ENCODE measurements at regions not wholly inside any gene's neighbourhood (a gene's known extent, or its start where the extent isn't known, plus 50 kb on each side); places are given as distances from the start of the nearest gene placed in this dataset.
"Not testable (repeated sequence)": the region's sequence is repeated elsewhere in the genome, so short reads cannot be mapped to it uniquely, and the experiment has no call there.

DNA sequence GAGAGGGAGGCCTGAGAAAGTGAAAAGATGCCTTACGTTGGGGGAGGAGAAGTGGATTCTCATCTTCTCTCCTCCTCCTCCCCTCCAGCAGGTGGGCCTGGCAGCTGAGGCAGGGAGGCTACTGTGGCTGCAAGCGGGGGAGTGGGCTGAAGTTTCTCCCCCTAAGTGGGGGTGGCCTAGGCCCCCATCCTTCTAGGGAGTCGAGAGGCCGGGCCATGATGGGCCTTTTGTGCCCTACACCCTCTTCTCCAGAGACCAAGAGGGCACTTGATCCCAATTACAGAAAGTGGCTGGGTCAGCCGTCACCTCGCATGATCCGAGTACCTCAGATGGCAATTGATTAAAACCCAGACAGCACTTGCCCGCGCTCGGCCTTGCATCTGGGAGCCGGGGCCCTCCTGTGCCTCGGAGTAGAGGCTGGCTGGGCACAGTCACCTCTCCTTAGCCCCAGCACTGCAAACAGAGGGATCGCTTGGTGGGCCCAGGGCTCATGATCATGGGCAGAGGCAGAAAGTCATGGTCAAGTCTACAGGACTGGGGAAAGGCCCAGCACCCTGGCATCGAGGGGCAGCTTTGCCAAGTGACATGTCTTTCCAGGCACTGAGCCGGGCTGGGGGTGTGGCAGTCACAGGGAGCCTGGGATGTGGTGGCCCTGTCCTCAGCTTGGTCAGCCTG, 78.3 kb downstream of the IRX5 start:
- Mint-ChIP-seq H3K4me1 (no peaks in the 10 kb centered on the region), H3K4me3 (no peak overlapping the region)

DNA sequence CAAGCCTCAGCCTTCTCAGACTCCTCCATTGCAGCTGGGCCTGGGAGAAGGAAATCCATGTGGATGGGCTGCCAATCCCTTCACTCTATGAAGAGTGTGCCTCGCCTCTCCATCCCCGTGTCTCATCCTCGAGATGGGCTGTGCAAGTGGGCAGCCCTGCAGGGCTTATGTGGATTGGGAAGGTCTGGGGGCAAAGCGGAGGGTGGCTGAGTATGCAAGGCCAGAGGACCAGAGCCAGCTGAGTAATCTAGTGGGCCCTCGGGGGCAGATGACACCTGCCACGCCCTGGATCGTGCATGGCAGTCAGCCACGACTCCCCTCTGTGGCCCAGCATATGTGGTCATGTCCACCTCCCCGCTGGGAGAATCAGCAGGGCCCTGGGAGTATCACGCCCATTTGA, 78.9 kb downstream of the IRX5 start:
- Mint-ChIP-seq H3K27me3 (peaks cover 1% of the 10 kb centered on the region), H3K4me1 (no peaks in the 10 kb centered on the region), H3K9me3 (peaks cover 0 to 4% (median 0%) of the 10 kb centered on the region in 3 donors), H3K27ac (no peak overlapping the region), H3K36me3 (no peaks in the 10 kb centered on the region), H3K4me3 (no peak overlapping the region)

More for the DNA sequence above, 78.3 kb downstream of the IRX5 start:
- peaks cover 0 to 4% (median 0%) of the 10 kb centered on the region in 3 donors for H3K9me3 Mint-ChIP-seq
- peaks cover 1% of the 10 kb centered on the region for H3K27me3 Mint-ChIP-seq
- no peaks in the 10 kb centered on the region for H3K36me3 Mint-ChIP-seq
- H3K27ac Mint-ChIP-seq = no peak overlapping the region

DNA sequence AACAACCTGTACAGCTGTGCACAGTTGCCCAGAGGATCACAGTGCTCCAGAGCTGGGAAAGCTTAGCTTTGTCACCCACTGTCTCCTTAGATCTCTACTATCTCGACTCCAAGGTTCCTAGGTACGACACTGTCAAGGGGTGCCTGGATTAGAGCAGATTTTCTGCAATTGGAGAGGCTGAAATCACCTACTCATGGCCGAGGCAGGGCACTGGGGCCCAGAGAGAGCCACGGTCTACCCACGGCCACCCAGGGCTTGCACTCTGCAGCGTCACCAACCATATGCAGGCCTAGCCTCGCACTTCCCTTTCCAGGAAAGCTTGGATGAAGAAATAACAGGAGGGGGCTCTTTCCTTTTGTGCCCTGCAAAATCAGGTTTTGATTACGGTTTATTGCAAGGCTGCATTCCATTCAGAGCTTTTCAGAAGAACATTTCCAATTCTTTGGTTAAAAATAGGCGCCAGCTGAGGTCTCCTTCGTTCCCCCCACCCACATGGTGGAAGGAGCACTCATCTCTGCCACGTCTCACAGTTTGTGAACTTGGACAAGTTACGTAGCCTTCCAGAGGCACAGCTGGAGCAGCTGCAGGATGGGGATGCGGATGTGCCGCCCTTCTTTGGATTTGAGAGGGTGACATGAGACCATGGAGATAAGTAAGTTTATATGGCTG, 80.0 kb downstream of the IRX5 start:
- H3K9me3 Mint-ChIP-seq = peaks cover 0 to 2% (median 0%) of the 10 kb centered on the region in 3 donors
- no peaks in the 10 kb centered on the region for H3K36me3 Mint-ChIP-seq
- no peak overlapping the region for H3K4me3 Mint-ChIP-seq
- H3K27me3 Mint-ChIP-seq = peaks cover 1% of the 10 kb centered on the region
- no peak overlapping the region for H3K27ac Mint-ChIP-seq
- H3K4me1 Mint-ChIP-seq = no peaks in the 10 kb centered on the region

DNA sequence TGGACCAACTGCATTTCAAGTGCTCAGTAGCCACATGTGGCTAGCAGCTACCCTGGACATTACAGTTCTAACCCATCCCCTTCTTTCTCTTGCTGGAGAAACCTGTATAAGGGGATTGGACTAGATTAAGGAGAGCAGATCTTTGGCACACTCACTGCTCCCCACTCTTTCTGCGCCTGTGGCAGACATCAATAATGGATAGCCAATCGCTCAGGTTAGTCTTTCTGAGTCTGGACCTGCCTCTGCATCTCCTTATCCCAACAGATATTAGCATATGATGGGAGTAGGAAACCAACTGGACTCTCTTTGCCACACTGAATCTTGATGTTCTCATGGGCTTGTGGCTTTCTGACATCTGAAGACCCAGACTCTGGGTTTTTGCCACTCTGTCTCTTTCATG, 81.7 kb downstream of the IRX5 start:
- peaks cover 0 to 2% (median 0%) of the 10 kb centered on the region in 3 donors for H3K9me3 Mint-ChIP-seq
- no peak overlapping the region for H3K4me3 Mint-ChIP-seq
- H3K4me1 Mint-ChIP-seq = no peaks in the 10 kb centered on the region
- no peak overlapping the region for H3K27ac Mint-ChIP-seq
- H3K27me3 Mint-ChIP-seq = peaks cover 1% of the 10 kb centered on the region
- H3K36me3 Mint-ChIP-seq = no peaks in the 10 kb centered on the region

DNA sequence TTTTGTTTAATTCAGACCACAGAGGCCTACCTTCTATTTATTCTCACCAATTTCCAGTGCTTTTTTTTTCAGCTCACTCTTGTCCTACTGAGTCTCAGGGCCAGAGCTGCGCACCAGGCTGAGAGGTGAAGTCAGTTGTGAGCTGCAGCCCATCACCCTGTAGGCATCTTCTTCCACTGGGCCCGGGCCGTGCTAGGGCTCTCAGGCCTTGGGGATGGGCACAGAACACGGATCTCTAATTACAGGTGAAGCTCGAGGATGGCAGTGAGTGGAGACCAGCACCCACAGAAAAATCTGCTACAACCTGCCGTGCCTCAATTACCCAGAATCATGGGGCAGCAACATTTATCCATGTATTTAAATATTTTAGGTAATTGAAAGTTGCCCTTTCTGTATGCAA, 82.1 kb downstream of the IRX5 start:
- Mint-ChIP-seq H3K27ac (no peak overlapping the region), H3K27me3 (peaks cover 1% of the 10 kb centered on the region), H3K4me1 (no peaks in the 10 kb centered on the region), H3K4me3 (no peak overlapping the region), H3K36me3 (no peaks in the 10 kb centered on the region), H3K9me3 (peaks cover 0 to 2% (median 0%) of the 10 kb centered on the region in 3 donors)

DNA sequence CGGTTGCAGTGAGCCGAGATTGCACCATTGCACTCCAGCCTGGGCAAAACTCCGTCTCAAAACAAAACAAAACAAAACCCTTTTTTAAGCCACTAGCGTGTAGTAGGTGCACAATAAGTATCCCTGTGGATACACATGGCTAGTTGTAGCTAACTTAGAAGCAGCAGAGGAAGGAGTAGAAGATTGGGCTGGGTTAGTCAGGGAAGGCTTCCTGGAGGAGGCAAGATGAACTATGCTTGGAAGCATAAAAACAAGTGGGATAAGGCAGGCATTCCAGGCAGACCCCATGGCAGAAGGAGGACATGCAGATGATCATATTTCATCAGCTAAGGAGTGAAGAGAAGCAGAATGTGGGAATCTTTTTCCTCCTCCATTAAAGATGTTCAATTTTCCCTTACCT, 83.4 kb downstream of the IRX5 start:
- Mint-ChIP-seq H3K9me3 (peaks cover 0 to 2% (median 0%) of the 10 kb centered on the region in 3 donors), H3K27ac (no peak overlapping the region), H3K27me3 (peaks cover 1% of the 10 kb centered on the region), H3K36me3 (no peaks in the 10 kb centered on the region), H3K4me3 (no peak overlapping the region), H3K4me1 (no peaks in the 10 kb centered on the region)

DNA sequence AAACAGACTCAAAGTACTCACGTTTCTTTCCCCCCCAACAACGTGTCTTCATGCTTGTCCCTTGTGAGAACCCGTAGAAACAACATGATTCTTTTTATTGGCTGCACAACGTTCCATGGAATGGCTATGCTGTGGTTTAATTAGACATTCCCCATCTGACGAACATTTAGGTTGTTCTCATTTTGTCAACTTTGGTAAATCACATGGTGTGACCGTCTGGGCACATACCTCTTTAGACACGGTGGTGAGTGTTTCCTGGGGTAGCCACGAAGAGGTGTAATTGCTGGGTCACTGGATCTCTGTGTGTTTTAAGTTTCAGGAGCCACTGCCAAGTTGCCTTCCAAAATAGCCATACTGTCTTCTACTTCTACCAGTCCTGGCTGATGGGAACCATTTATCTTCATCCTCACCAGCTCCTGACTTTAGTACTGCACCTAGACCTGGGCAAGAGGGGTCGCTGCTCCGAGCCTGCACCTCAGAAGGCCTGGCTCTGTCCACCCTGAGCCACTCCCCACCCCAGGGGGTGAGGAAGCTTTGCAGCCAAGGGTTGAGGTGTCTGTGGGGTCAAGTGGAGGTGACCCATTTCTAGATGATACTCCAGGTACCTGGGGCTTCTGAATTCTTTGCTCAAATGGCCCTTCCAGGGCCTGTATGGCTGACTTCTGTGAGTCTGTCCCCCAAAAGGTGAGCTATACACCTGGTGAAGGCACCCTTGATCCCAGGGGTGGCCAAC, 84.7 kb downstream of the IRX5 start:
- Mint-ChIP-seq H3K27me3 (no peaks in the 10 kb centered on the region), H3K4me1 (no peaks in the 10 kb centered on the region), H3K9me3 (peaks cover 4 to 10% (median 8%) of the 10 kb centered on the region in 3 donors), H3K4me3 (no peak overlapping the region), H3K36me3 (no peaks in the 10 kb centered on the region), H3K27ac (no peak overlapping the region)

DNA sequence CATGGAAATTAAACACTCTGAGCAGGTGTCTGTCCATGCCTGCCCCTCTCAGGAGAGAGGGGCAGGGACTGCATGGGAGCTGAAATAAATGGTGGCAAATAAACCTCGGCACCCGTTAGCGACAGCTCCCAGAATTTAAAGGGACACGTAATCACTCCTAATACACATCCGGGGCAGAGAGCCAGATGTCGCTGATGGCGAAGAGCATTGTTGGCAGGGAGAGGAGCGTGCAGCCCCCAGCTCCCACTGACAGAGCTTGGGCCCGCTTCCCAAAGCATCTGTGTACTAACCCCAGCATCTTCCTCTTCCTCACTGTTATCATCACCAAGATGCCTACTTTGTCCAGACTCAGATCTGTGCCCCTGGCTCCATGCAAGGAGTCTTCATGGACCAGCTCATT, 85.8 kb downstream of the IRX5 start:
- H3K4me3 Mint-ChIP-seq = no peak overlapping the region
- no peaks in the 10 kb centered on the region for H3K36me3 Mint-ChIP-seq
- no peaks in the 10 kb centered on the region for H3K4me1 Mint-ChIP-seq
- no peak overlapping the region for H3K27ac Mint-ChIP-seq
- peaks cover 4 to 11% (median 10%) of the 10 kb centered on the region in 3 donors for H3K9me3 Mint-ChIP-seq
- no peaks in the 10 kb centered on the region for H3K27me3 Mint-ChIP-seq

DNA sequence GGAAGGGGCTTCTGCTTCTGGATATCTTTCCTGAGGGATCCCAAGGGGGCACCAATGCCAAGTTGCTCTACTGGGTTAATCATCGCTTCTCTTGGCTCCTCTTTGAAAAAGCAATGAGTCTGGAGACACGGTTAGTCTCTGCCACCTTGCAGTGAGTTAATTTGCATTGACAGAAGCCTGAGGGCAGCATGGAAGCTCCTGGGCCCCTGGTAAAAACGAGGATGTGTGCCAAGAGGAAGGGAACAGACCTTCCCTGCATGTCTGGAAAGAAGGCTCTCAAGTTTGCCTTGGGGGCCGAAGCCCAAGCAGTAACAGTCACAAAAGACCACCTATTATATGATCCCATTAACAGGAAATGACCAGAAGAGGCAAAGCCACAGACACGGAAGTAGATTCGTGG, 86.7 kb downstream of the IRX5 start:
- Mint-ChIP-seq H3K27me3 (peaks cover 5% of the 10 kb centered on the region), H3K4me3 (no peak overlapping the region), H3K36me3 (no peaks in the 10 kb centered on the region), H3K27ac (no peak overlapping the region), H3K9me3 (peaks cover 4 to 11% (median 8%) of the 10 kb centered on the region in 3 donors), H3K4me1 (no peaks in the 10 kb centered on the region)

DNA sequence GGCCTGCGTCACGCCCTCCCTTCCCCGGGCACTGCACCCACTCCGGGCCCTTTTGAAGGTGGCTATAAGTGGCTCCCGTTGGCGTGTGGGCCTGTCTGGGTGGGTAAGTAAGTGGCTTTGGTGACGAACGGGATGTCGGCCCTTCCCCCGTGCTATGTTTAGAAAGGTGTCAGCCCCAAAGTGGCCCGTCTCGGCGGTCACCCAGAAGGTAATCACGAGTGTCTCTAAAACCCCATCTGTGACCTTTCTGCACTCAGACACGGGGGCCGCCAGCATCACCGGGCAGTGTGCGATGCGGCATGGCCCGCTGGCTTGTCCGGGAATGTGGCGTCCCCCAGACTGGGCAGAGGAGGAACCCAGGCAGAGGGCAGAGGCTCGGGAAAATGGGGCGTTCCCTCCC, 88.2 kb downstream of the IRX5 start:
- Mint-ChIP-seq H3K36me3 (no peaks in the 10 kb centered on the region), H3K4me1 (no peaks in the 10 kb centered on the region), H3K27me3 (peaks cover 6% of the 10 kb centered on the region)

DNA sequence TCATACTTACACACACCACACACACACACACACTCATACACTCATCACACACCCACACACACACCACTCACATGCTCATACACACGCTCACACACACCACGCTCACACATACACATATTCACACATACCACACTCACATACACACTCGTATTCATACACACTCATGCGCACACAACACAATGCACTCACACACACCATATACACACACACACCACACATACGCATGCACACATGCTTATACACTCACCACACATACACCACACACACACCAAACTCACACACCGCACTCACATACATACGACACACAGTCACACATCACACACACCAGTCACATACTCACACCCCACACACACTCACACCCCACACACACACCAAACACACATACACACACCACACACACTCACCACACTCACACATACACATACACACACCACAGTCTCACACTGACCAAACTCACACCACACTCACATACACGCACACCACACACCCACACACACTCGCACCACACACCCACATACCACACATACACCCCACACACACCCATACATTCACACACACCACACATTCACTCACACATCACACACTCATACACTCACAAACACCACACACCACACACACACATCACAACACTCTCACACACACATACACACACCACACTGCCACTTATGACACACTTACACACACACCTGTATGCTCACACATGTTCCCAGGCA, 88.9 kb downstream of the IRX5 start:
- H3K27me3 Mint-ChIP-seq = peaks cover 6% of the 10 kb centered on the region
- no peaks in the 10 kb centered on the region for H3K4me1 Mint-ChIP-seq
- H3K36me3 Mint-ChIP-seq = no peaks in the 10 kb centered on the region
- H3K4me3 Mint-ChIP-seq = no peak overlapping the region
- peaks cover 7 to 11% (median 8%) of the 10 kb centered on the region in 3 donors for H3K9me3 Mint-ChIP-seq
- H3K27ac Mint-ChIP-seq = no peak overlapping the region

More for the DNA sequence above, 88.2 kb downstream of the IRX5 start:
- no peak overlapping the region for H3K4me3 Mint-ChIP-seq
- H3K27ac Mint-ChIP-seq = no peak overlapping the region
- H3K9me3 Mint-ChIP-seq = peaks cover 5 to 11% (median 8%) of the 10 kb centered on the region in 3 donors

DNA sequence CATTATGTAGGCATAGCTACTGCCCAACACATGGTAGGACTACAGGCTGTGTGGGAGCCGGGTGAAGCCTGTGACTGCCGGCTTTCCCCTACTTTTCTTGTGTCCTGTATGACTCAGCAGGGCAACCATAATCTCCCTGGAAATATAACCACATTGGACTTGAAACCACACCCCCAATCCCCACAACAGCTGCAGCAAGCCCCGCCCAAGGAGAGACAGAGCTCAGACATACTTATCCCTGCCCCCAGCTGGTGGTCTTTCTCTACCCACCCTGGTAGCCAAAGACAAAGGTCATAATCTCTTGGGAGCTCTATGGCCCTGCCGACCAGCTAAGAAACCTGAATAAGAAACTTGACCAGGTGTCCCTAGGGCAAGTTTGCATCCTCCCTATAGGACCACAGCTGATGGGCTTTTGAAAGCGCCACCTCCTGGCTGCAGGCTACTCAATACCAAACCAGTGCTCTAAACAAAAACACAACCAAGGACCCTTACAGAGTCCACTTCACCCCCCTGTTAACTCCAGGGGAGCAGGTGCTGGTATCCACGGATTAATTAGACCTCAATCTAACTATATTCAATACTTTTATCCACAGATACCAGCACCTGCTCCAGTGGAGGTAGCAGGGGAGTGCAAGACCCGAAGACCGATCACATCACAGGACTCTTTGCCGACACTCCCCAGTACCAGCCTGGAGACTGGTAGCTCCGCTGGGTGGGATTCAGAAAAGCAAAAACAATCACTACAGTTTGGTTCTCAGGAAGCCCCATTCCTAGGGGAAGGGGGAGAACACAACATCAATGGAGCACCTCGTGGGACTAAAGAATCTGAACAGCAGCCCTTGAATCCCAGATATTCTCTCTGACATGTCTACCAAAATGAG, 91.2 kb downstream of the IRX5 start:
- Mint-ChIP-seq H3K27ac (no peak overlapping the region), H3K4me1 (no peaks in the 10 kb centered on the region), H3K36me3 (no peaks in the 10 kb centered on the region), H3K27me3 (peaks cover 6% of the 10 kb centered on the region), H3K9me3 (peaks cover 8 to 14% (median 8%) of the 10 kb centered on the region in 3 donors), H3K4me3 (no peak overlapping the region)

DNA sequence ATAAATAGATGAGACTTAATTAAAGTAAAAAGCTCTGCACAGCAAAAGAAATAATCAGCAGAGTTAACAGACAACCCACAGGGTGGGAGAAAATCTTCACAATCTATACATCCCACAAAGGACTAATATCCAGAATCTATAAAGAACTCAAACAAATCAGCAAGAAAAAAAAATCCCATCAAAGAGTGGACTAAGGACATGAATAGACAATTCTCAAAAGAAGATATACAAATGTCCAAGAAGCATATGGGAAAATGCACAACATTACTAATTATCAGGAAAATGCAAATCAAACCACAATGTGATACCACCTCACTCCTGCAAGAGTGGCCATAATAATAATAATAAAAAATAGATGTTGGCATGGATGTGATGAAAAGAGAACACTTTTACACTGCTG, 96.6 kb downstream of the IRX5 start:
- H3K4me1 Mint-ChIP-seq, H3K36me3 Mint-ChIP-seq, H3K27me3 Mint-ChIP-seq, H3K4me3 Mint-ChIP-seq, H3K27ac Mint-ChIP-seq: not testable (repeated sequence)
- H3K9me3 Mint-ChIP-seq = peaks cover 0 to 12% (median 4%) of the 10 kb centered on the region in 3 donors

DNA sequence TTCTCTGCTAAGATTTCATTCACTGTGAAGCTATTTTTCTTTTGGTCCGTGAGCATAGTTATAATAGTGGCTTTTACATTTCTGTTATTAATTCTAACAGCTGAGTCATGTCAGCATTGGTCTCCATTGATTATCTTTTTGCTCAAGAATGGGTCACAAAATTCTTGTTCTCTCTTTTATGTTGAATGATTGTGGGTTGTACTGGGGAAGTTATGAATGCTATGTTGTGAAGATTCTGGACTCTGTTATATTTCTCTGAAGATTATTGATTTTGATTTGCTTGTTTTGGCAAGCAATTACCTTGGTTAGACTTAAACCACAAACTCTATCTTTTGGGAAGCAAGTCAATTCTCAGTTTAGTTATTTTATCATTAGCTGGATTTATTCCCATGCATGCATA, 98.8 kb downstream of the IRX5 start:
- no peaks in the 10 kb centered on the region for H3K4me1 Mint-ChIP-seq
- no peaks in the 10 kb centered on the region for H3K27me3 Mint-ChIP-seq
- H3K4me3 Mint-ChIP-seq = no peak overlapping the region
- H3K9me3 Mint-ChIP-seq = peaks cover 0 to 12% (median 2%) of the 10 kb centered on the region in 3 donors
- H3K36me3 Mint-ChIP-seq = peaks cover 3% of the 10 kb centered on the region
- H3K27ac Mint-ChIP-seq = no peak overlapping the region
